Muscle layer of duodenum (tissue), 2 donors: ENCODE measurements at regions not wholly inside any gene's neighbourhood (a gene's known extent, or its start where the extent isn't known, plus 50 kb on each side); places are given as distances from the start of the nearest gene placed in this dataset.

Experiments
- H3K27ac ChIP-seq: one replicate; pipeline ENCODE4 v1.7.0; 2013; ENCODE audit warnings: mild to moderate bottlenecking, low read length
- H3K27me3 ChIP-seq: one replicate; pipeline ENCODE4 v1.7.0; 2013; ENCODE audit warnings: low read depth, mild to moderate bottlenecking, control low read depth, low read length
- H3K36me3 ChIP-seq, 2 donors: one replicate each; pipeline ENCODE4 v1.7.0; 2013; ENCODE audit warnings: low read length in 2 of 2, control low read depth in 1 of 2, mild to moderate bottlenecking in 1 of 2; ENCODE audit not compliant: insufficient read depth in 2 of 2, control insufficient read depth in 1 of 2
- H3K4me1 ChIP-seq, 2 donors: one replicate each; pipeline ENCODE4 v1.7.0; 2013; ENCODE audit warnings: low read length in 2 of 2, mild to moderate bottlenecking in 2 of 2, control low read depth in 1 of 2, moderate library complexity in 1 of 2; ENCODE audit not compliant: insufficient read depth in 2 of 2, control insufficient read depth in 1 of 2
- H3K4me3 ChIP-seq, 2 donors: one replicate each; pipeline ENCODE4 v1.7.0; 2013; ENCODE audit warnings: low read length in 2 of 2, low read depth in 1 of 2, mild to moderate bottlenecking in 1 of 2
- H3K9me3 ChIP-seq, 2 donors: one replicate each; pipeline ENCODE4 v1.7.0; 2013; ENCODE audit warnings: low read length in 2 of 2, control low read depth in 1 of 2, mild to moderate bottlenecking in 1 of 2; ENCODE audit not compliant: control insufficient read depth in 1 of 2
- donor health status: healthy.

DNA sequence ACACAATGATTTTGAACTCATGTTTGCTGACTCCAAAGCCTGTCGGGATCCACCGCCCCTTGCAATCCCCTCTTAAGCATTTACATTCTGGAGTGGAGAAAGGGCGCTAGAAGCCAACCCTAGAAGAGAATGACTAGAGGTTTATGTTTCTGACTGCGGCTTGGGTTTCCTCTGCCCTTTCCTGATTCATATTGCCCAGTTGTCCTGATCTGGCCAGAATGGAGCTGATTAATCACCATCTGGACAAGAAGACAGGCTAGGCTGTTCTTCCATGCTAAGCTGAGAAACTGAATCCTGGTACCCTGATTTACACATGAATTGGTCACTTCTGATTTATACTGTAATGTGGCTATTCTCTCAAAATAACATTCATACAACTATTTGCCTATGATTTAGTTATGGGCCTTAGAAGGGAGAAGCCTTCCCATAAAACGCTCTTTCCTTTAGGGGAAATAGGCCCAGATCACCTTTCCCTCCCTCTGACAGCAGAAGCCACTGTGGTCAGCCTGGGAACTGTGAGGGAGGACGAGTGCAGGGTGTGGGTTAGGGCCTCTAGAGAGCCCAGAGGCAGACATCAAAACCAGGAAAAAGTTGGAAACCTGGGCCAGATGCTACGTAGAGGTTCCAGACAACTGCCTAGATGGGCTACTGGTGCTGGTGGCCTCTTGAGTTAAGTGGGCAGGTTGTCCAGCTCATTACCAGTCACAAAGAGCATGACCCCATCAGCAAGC is 199.2 kb upstream of the PRDM1 start:
- no peak overlapping the region for H3K4me3 ChIP-seq
- no peaks in the 10 kb centered on the region for H3K27me3 ChIP-seq
- no peaks in the 10 kb centered on the region for H3K36me3 ChIP-seq
- H3K4me1 ChIP-seq = no peaks in the 10 kb centered on the region
- no peak overlapping the region for H3K27ac ChIP-seq
- no peaks in the 10 kb centered on the region for H3K9me3 ChIP-seq

DNA sequence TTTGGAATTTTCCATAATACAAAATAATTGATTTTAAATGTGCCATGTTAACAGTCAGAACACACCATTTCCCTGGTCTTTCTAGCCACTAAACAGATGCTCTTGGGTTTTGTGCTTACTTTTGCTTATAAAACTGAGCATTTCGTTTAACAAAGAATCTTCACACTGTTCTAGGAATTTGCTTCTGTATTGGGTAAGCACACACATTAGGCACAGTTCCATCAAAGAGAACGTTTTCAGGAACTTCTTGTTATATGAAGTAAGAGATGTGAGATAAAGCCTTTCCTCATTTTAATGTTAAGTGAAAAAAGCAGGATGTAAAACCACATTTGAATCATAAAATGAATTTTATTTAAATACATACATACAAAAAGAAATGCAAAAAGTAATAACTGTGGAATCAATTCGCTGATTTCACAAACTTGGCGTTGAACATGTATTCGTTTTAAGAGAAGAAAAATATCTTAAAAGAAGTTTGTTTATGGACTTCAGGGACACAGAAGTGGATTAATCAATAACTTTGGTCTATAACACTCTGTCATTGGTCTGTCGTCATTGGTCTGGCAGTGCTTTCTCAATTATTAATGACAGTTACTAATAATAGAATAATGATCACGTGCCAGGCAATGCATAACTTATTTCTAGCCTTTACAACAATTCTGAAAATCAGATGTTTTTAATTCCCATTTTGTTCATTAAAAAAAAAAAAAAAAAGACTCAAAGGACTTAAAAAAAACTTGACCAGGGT is 199.9 kb upstream of the PRDM1 start:
- no peak overlapping the region for H3K27ac ChIP-seq
- no peak overlapping the region for H3K4me3 ChIP-seq
- no peaks in the 10 kb centered on the region for H3K4me1 ChIP-seq
- no peaks in the 10 kb centered on the region for H3K9me3 ChIP-seq
- H3K36me3 ChIP-seq = no peaks in the 10 kb centered on the region
- no peaks in the 10 kb centered on the region for H3K27me3 ChIP-seq

DNA sequence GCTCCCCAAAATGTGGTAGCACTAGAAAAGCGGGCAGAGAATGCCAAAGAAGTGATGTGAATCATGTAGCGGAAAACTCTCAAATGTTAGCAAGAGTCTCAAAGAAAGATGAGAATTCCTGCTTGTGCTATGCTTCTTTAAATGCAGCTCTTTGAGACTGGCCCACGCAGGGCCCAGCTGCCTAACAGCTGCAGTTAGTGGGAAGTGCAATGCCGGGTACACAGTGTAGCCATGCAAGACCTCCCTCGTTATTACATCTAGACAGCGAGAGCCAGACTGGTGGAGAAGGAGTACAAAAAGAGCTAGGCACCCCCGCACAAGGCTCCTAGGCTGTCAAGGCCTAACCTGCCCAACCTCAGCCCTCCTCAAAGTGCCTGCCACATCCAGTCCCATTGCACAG is 201.7 kb upstream of the PRDM1 start:
- Histone ChIP-seq H3K4me1 (no peaks in the 10 kb centered on the region), H3K27ac (no peak overlapping the region), H3K36me3 (no peaks in the 10 kb centered on the region)

GRCh38 chr6:105884011-105884410 is 202.1 kb upstream of the PRDM1 start:
- Histone ChIP-seq H3K27me3 (no peaks in the 10 kb centered on the region), H3K36me3 (no peaks in the 10 kb centered on the region), H3K27ac (no peak overlapping the region), H3K4me1 (no peaks in the 10 kb centered on the region), H3K9me3 (no peaks in the 10 kb centered on the region), H3K4me3 (no peak overlapping the region)

More for the DNA sequence above, 201.7 kb upstream of the PRDM1 start:
- Histone ChIP-seq H3K27me3 (no peaks in the 10 kb centered on the region), H3K9me3 (no peaks in the 10 kb centered on the region), H3K4me3 (no peak overlapping the region)

- no peaks in the 10 kb centered on the region for H3K27me3 ChIP-seq
- H3K4me3 ChIP-seq = no peak overlapping the region
- H3K27ac ChIP-seq = no peak overlapping the region
- no peaks in the 10 kb centered on the region for H3K9me3 ChIP-seq
- no peaks in the 10 kb centered on the region for H3K36me3 ChIP-seq
- no peaks in the 10 kb centered on the region for H3K4me1 ChIP-seq
These were observed 203.3 kb upstream of the PRDM1 start for GRCh38 chr6:105882828-105883227.

DNA sequence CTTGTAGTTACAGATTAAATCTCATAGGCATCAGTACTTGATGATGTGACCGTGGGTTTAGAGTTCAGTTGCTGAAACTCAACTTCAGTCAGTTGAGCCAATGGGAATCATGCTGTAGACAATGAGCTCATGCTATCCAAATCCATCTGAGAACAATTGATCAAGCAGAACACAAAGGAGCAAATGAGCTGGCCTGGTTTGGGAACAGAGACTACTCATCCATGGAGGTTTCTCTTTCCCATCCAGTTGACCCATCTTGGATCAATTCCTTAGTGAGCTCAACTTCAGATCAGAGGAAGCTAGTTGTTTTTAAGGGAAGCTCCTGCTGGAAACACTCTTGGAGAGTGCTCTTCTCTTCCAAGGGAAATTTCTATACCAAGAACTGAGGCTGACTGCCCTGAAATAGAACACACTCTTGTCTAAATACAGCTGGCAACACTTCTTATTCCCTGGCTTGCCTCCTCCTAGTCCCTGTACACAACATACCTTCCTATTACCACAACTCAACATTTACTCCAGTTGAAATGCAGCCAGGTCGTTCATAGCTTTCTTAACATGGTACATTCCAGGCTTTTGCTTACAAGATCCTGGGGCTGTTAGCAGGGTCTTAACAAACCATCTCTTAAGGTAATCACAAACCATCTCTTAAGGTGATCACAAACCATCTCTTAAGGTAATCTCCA is 203.9 kb upstream of the PRDM1 start:
- no peaks in the 10 kb centered on the region for H3K4me1 ChIP-seq
- H3K27ac ChIP-seq = no peak overlapping the region
- H3K9me3 ChIP-seq = no peaks in the 10 kb centered on the region
- H3K27me3 ChIP-seq = no peaks in the 10 kb centered on the region
- H3K36me3 ChIP-seq = no peaks in the 10 kb centered on the region
- H3K4me3 ChIP-seq = no peak overlapping the region

DNA sequence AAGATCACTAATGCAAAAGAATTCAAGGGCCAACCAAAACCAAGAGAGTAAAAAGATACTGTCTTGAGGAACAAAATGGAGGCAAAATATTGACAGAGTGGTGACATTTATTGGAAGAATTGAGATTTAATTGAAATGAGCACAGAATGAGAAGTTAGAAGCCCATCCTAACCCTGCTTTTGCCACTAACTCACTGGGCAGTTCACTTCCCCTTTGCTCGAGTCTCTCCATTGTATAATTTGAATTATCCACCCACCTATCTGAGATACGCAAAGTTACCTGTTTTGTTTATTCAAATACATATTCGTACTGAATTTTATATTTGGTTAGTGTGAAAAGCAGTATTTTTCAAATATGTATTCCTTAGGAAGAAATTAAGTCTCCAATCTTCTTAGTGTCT is 204.5 kb upstream of the PRDM1 start:
- no peak overlapping the region for H3K4me3 ChIP-seq
- no peaks in the 10 kb centered on the region for H3K9me3 ChIP-seq
- no peaks in the 10 kb centered on the region for H3K36me3 ChIP-seq
- H3K27ac ChIP-seq = no peak overlapping the region
- no peaks in the 10 kb centered on the region for H3K4me1 ChIP-seq
- no peaks in the 10 kb centered on the region for H3K27me3 ChIP-seq

- no peaks in the 10 kb centered on the region for H3K36me3 ChIP-seq
- peak overlapping the region; percentile 32 for H3K27ac ChIP-seq
- H3K27me3 ChIP-seq = no peaks in the 10 kb centered on the region
- H3K4me3 ChIP-seq = no peak overlapping the region
- no peaks in the 10 kb centered on the region for H3K9me3 ChIP-seq
- no peaks in the 10 kb centered on the region for H3K4me1 ChIP-seq
These were observed 206.1 kb upstream of the PRDM1 start for GRCh38 chr6:105880030-105880492.

DNA sequence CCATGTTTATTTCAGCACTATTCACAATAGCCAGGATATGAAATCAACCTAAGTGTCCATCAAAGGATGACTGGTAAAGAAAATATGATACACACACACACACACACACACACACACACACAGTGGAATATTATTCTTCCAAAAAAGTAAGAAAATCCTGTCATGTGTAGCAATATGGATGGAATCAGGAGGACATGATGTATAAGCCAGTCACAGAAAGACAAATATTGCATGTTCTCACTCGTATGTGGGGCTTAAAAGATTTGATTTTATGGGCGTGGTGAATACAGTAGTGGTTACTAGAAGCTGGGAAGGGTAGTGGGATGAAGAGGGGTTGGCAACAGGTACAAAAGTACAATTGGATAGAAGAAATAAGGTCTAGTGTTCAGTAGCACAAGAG is 207.0 kb upstream of the PRDM1 start:
- H3K27me3 ChIP-seq = no peaks in the 10 kb centered on the region
- no peaks in the 10 kb centered on the region for H3K9me3 ChIP-seq
- no peak overlapping the region for H3K27ac ChIP-seq
- no peak overlapping the region for H3K4me3 ChIP-seq
- H3K4me1 ChIP-seq = no peaks in the 10 kb centered on the region
- H3K36me3 ChIP-seq = no peaks in the 10 kb centered on the region

DNA sequence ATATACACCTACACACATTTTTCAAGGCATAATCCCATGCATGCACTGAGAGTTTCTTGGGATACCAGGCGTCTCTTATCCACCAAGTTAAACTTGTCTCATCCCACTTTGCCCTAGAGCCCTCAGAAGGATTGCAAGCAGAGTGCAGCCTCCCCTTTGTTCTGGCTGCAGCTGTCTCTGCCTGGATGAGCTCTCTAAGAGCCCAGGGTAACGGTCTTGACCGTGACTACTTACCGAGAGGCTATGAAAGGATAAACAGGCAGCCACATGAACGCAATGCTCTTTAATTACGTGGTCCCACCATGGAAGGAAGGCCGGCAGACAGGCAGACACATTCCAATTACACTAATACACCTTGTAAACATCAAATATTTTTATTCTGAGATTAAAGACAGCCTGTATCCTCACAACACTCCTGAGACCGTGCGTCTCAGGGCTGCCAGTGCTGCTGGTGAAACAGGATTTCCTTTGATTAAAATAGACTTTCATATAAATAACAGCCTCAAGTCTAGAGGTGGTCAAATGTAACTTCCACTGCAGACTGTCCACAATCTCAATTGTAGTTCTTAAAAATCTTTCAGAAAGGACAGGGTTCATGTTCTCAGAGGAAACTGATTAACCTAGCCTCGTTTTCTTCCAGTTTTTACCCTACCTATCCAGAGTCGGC is 210.0 kb upstream of the PRDM1 start:
- no peak overlapping the region for H3K27ac ChIP-seq
- H3K9me3 ChIP-seq = no peaks in the 10 kb centered on the region
- H3K4me1 ChIP-seq = no peaks in the 10 kb centered on the region
- no peaks in the 10 kb centered on the region for H3K36me3 ChIP-seq
- H3K27me3 ChIP-seq = no peaks in the 10 kb centered on the region
- H3K4me3 ChIP-seq = no peak overlapping the region
